GM12892 (cell line): ENCODE measurements at regions not wholly inside any gene's neighbourhood (a gene's known extent, or its start where the extent isn't known, plus 50 kb on each side); places are given as distances from the start of the nearest gene placed in this dataset.

ENCODE experiments used
- DNase-seq: peaks from one replicate; pipeline ENCODE4 v3.0.0; 2011; ENCODE audit not compliant: insufficient read length
- FAIRE-seq: peaks from 2 replicates; lab custom pipeline; 2011; peaks lifted over from hg19 to GRCh38; lab: Jason Lieb, UNC
- POLR2A ChIP-seq: IDR thresholded peaks from 2 replicates; pipeline ENCODE4 v1.6.1; 2011; ENCODE audit warnings: low read depth, low read length, control low read depth
- POLR2AphosphoS5 ChIP-seq: IDR thresholded peaks from 2 replicates; pipeline ENCODE4 v1.6.1; 2011; ENCODE audit warnings: low read depth, low read length, control low read depth
- TAF1 ChIP-seq: IDR thresholded peaks from 2 replicates; pipeline ENCODE4 v1.6.1; 2011; ENCODE audit warnings: low read depth, mild to moderate bottlenecking, control low read depth, low read length, borderline replicate concordance

DNA sequence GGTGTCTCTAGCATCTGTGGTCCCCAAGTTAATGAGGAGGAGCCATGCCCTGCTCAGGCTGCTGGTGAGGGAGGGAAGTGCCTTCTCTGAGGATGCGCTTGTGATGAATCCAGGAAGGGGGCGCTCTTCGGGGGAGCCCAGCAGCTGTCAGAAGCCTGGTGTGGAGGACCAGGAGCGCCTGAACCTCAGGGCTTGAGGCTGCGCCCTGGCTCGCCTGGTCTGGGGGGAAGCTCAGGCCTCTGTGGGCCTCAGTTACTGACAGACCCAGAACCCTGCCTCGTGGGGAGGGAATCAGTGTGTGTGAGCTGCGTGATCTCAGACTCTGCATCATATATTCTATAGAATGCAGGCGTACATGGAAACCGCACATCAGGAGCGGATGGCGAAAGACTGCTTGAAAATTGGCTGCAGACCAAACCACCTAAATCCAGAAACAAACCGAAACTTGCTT is 126.1 kb downstream of the SEC14L1 start:
- FAIRE-seq (no peak), DNase-seq (peak; percentile 47)
- TF ChIP-seq TAF1 (no peak), POLR2A (no peak), POLR2AphosphoS5 (no peak)

- DNase-seq: no peak
- TF ChIP-seq POLR2AphosphoS5 (no peak), POLR2A (no peak), TAF1 (no peak)
- FAIRE-seq: no peak
Measured at GRCh38 chr17:77269696-77270681, 129.2 kb downstream of the SEC14L1 start.

DNA sequence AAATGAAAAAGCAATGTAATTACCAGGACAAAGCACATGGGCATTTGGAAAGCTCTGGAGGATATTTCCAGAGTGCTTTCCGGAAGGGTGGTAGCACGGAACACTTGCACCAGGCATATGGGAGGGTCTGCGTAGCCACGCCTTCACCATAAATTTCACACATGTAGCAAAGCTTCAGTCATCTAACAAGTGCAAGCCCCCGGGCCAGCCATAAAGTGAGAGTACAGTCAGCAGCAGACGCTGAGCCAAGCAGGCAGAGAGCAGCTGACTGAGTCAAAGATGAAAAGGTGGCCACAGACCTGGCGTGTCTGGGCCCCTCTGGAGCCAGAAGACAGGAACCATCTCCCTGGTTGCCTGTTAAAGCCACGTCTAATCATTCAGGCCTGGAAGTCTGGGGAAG is 130.6 kb downstream of the SEC14L1 start:
- TF ChIP-seq POLR2AphosphoS5 (no peak), POLR2A (no peak), TAF1 (no peak)
- no peak for FAIRE-seq

DNA sequence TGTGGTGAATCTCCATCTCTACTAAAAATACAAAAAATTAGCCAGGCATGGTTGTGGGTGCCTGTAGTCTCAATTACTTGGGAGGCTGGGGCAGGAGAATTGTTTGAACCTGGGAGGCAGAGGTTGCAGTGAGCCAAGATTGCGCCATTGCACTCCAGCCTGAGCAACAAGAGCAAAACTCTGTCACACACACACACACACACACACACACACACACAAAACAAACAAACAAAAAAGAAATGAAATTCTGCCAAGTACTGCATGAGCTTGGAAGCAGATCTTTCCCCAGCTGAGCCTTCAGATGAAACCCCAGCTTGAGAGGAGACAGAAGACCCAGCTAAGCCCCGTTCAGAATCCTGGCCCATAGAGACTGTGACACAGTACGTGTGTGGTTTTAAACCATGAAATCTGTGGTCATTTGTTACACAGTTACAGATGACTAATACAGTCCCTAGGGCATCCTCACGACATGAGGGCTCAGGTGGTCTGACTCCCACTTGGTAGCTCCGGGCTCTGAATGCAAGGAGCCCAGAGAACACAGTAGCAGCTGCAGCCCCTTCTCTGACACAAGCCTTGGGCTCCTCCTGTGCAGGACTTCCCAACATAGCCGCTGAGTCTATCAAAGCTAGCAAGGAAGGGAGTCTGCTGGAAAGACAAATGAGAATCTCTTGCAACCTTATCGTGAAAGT is 132.8 kb downstream of the SEC14L1 start:
- FAIRE-seq (no peak), DNase-seq (no peak)
- no peak for TF ChIP-seq TAF1
- no peak for TF ChIP-seq POLR2AphosphoS5
- no peak for TF ChIP-seq POLR2A

More for the DNA sequence above, 130.6 kb downstream of the SEC14L1 start:
- no peak for DNase-seq

- DNase-seq (no peak), FAIRE-seq (peak; percentile 5)
- TF ChIP-seq POLR2A: no peak
- no peak for TF ChIP-seq POLR2AphosphoS5
- no peak for TF ChIP-seq TAF1
Measured at GRCh38 chr17:77274096-77274845, 133.5 kb downstream of the SEC14L1 start.

DNA sequence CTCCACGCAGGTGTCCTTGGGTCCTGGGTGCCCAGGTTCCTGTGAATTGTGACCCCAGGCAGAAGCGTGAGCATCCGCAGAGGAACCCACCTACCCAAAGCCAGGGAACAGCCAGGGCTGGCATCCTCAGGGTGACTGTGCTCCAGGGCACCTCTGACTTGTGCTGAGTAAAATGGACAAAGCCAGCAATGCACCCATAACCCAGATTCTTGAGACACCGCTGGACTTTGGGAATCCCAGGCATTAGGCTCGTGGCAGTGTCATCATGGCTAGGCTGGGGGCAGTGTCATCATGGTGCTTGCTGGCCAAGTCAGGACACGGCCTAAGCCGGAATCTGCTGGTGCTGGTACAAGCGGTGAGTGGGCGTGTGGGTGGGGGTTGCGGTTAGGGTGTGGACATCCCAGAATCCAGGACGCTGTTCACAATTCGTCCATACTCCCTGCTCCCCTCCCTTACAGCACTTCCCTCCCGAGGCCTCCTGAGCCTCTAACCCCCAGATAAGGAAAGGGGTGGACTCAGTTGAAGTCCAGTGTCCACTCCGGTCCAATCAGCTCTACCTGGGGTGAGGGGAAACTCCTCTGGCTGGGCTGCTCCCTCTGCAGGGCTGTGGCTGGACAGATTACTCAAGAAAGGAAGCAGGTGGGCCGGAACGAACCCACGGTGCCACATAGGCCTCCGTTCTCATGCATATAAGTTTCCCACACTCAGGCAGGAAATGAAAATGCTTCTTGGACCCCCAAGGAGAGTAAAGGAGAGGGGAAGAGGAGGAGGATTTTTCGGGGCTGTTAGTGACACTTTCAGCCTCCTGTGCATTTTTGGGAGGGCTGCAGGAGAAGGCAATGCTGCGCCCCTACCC is 138.9 kb downstream of the SEC14L1 start:
- DNase-seq (no peak), FAIRE-seq (no peak)
- no peak for TF ChIP-seq TAF1
- TF ChIP-seq POLR2A: no peak
- TF ChIP-seq POLR2AphosphoS5: no peak

DNA sequence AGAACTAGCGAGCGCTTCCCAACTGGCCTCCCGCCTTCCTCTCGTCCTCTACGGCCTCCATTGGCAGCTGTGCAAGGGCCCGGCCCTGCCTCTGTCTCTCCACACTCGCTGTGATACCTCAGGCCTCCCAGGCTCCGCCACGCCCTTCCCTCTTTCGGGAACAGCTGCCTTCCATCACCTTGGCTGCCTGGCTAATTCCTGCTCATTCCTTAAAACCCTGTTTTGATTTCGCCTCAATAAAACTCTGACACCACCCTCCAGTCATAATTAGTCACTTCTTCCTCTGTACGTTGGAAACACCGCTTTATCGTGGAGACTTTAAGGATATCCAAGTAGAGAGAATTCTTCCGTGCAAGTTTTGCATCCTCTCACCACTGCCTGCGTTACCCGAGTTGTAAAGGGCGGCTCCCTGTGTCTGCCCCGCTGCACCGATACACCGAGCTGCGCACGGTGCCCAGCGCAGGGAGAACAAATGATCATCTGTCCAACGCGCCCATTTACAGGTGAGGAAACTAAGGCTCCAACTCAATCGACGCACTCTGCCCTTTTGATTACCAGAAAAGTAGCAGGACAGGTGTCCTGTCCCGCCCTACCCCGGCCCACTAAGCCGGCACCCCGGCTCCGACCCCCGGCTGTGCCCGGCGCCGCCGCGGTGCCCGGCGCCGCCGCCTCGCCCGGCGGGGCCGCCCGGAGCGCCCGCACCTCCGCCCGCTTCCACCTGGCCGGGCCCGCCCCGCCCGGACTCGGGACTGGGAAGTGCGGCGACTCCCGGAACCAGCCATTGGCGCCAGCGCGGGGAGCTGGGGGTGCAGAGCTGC is 139.7 kb downstream of the SEC14L1 start:
- TF ChIP-seq TAF1: no peak
- no peak for TF ChIP-seq POLR2AphosphoS5
- no peak for TF ChIP-seq POLR2A
- DNase-seq (no peak), FAIRE-seq (no peak)

DNA sequence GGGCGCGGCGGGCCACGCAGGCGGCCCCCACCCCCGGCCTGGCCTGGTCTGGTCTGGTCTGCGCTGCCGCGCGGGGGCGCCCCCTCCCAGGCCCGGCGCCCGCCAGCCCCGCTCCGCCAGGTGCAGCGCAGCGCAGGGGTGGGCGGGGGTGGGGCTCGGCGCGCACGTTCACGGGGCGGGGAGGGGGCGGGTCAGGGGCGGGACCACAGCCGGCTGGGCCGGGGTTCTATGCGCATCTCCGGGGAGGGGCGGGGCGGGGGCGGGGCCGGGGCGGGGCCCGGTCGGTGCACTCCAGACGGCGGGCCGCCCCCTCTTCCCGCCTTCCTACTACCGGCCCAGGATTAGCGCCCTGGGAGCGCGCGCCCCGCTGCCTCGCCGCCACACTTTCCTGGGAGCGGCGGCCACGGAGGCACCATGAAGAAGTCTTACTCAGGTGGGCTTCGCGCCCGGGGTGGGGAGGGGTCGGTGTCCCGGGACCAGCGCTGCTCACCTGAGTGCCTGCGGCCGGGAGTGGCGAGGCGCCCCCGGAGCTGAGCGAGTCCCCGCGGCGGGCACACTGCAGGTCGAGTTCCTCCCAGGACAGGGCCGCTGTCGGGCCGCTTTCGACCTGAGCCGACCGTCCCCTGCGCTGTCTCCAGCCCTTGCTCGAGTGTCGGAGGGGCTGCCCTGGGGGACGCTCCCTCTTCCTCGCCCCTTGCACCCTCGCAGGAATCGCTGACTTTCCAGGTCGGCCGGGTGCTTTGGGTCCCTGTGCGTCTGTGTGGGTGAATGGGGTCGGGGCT is 140.5 kb downstream of the SEC14L1 start:
- no peak for TF ChIP-seq TAF1
- TF ChIP-seq POLR2A: no peak
- no peak for TF ChIP-seq POLR2AphosphoS5
- FAIRE-seq: no peak
- DNase-seq: peak; percentile 92

- DNase-seq: peak; percentile 66
- no peak for FAIRE-seq
- TF ChIP-seq TAF1 (no peak), POLR2A (no peak), POLR2AphosphoS5 (no peak)
Measured at GRCh38 chr17:77281904-77282367, 141.2 kb downstream of the SEC14L1 start.
